ENCODE measurements at regions not wholly inside any gene's neighbourhood (a gene's known extent, or its start where the extent isn't known, plus 50 kb on each side); places are given as distances from the start of the nearest gene placed in this dataset.

GRCh38 chr3:75176937-75177336 lies 487.2 kb upstream of the FRG2C start:
- H3K4me3 ChIP-seq, result no peak overlapping the region
- WGBS, 2 donors, result 41 to 56% methylated on average over 3 of the region's 3 CpGs
- H3K36me3 ChIP-seq, result no peaks in the 10 kb centered on the region
- H3K27me3 ChIP-seq, result peaks cover 0 to 8% (median 0%) of the 10 kb centered on the region in 4 donors
- TF ChIP-seq CTCF (IDR thresholded peaks at IDR 0.05), result no peak
- no peak for TF ChIP-seq POLR2A (IDR thresholded peaks at IDR 0.05)
- H3K27ac ChIP-seq, result no peak overlapping the region
- no peak for DNase-seq
- H3K4me1 ChIP-seq, result no peaks in the 10 kb centered on the region
- no peaks in the 10 kb centered on the region for H3K9me3 ChIP-seq
- intact Hi-C loops (cut with DNase I), result no loop called here

GRCh38 chr3:75180235-75180944 lies 483.7 kb upstream of the FRG2C start:
- no peaks in the 10 kb centered on the region for H3K4me1 ChIP-seq
- no peak overlapping the region for H3K4me3 ChIP-seq
- H3K27ac ChIP-seq, result no peak overlapping the region
- peaks cover 0 to 3% (median 0%) of the 10 kb centered on the region in 4 donors for H3K27me3 ChIP-seq
- intact Hi-C loops (cut with DNase I), result no loop called here
- no peaks in the 10 kb centered on the region for H3K36me3 ChIP-seq
- no peaks in the 10 kb centered on the region for H3K9me3 ChIP-seq
- DNase-seq, result no peak
- WGBS, 2 donors, result 72 to 73% methylated on average over 7 of the region's 7 CpGs
- TF ChIP-seq POLR2A (IDR thresholded peaks at IDR 0.05), result no peak
- no peak for TF ChIP-seq CTCF (IDR thresholded peaks at IDR 0.05)

GRCh38 chr3:75180945-75181298 lies 483.2 kb upstream of the FRG2C start:
- H3K27me3 ChIP-seq, result peaks cover 0 to 3% (median 0%) of the 10 kb centered on the region in 4 donors
- 82 to 94% methylated on average over 1 of the region's 1 CpG for WGBS, 2 donors
- H3K36me3 ChIP-seq, result no peaks in the 10 kb centered on the region
- intact Hi-C loops (cut with DNase I), result no loop called here
- no peak overlapping the region for H3K4me3 ChIP-seq
- no peaks in the 10 kb centered on the region for H3K4me1 ChIP-seq
- H3K9me3 ChIP-seq, result no peaks in the 10 kb centered on the region
- no peak overlapping the region for H3K27ac ChIP-seq
- no peak for TF ChIP-seq POLR2A (IDR thresholded peaks at IDR 0.05)
- TF ChIP-seq CTCF (IDR thresholded peaks at IDR 0.05), result no peak
- DNase-seq, result no peak

GRCh38 chr3:75188962-75189361 lies 475.2 kb upstream of the FRG2C start:
- WGBS, 2 donors, result 52 to 76% methylated on average over 3 of the region's 3 CpGs
- no peak for DNase-seq
- H3K4me3 ChIP-seq, result no peak overlapping the region

More at GRCh38 chr3:75188962-75189361, 475.2 kb upstream of the FRG2C start:
- H3K4me1 ChIP-seq, result no peaks in the 10 kb centered on the region
- no peak overlapping the region for H3K27ac ChIP-seq
- intact Hi-C loops (cut with DNase I), result no loop called here
- H3K9me3 ChIP-seq, result no peaks in the 10 kb centered on the region
- no peaks in the 10 kb centered on the region for H3K27me3 ChIP-seq
- no peak for TF ChIP-seq POLR2A (IDR thresholded peaks at IDR 0.05)
- no peak for TF ChIP-seq CTCF (IDR thresholded peaks at IDR 0.05)
- no peaks in the 10 kb centered on the region for H3K36me3 ChIP-seq

Data from esophagus squamous epithelium (tissue), 5 donors.